ENCODE measurements at regions not wholly inside any gene's neighbourhood (a gene's known extent, or its start where the extent isn't known, plus 50 kb on each side); places are given as distances from the start of the nearest gene placed in this dataset.
A peak's percentile ranks its signal among the peaks of the same experiment; 100 is the strongest.
"Not testable (repeated sequence)": the region's sequence is repeated elsewhere in the genome, so short reads cannot be mapped to it uniquely, and the experiment has no call there.

GRCh38 chr1:215287362-215287761 is 204.8 kb downstream of the KCNK2 start:
- H3K9me3 ChIP-seq (replicated peaks; ENCODE audit: control insufficient read depth, low read depth, low read length) = no peaks in the 10 kb centered on the region
- peak; percentile 9 for DNase-seq
- WGBS (ENCODE audit: insufficient coverage) = 57% methylated on average over 2 of the region's 2 CpGs
- H3K4me3 ChIP-seq (ENCODE audit: low read length) = no peak overlapping the region
- H3K27me3 ChIP-seq (ENCODE audit: control insufficient read depth, insufficient read depth, low read length) = no peaks in the 10 kb centered on the region
- no peaks in the 10 kb centered on the region for H3K4me1 ChIP-seq (ENCODE audit: control insufficient read depth, insufficient read depth, low read length)
- H3K27ac ChIP-seq (ENCODE audit: low read length) = no peak overlapping the region
- H3K36me3 ChIP-seq (ENCODE audit: control insufficient read depth, insufficient read depth, low read length) = no peaks in the 10 kb centered on the region

- Histone ChIP-seq H3K9me3 (replicated peaks; ENCODE audit: control insufficient read depth, low read depth, low read length) (peaks cover 8% of the 10 kb centered on the region), H3K4me3 (ENCODE audit: low read length) (no peak overlapping the region)
- no peak for DNase-seq
Measured at GRCh38 chr1:215290018-215290417, 207.5 kb downstream of the KCNK2 start.

GRCh38 chr1:215292932-215293331 is 210.4 kb downstream of the KCNK2 start:
- H3K27ac ChIP-seq (ENCODE audit: low read length) = no peak overlapping the region
- no peaks in the 10 kb centered on the region for H3K27me3 ChIP-seq (ENCODE audit: control insufficient read depth, insufficient read depth, low read length)
- H3K9me3 ChIP-seq (replicated peaks; ENCODE audit: control insufficient read depth, low read depth, low read length) = peaks cover 10% of the 10 kb centered on the region
- no peaks in the 10 kb centered on the region for H3K36me3 ChIP-seq (ENCODE audit: control insufficient read depth, insufficient read depth, low read length)
- no peak overlapping the region for H3K4me3 ChIP-seq (ENCODE audit: low read length)
- H3K4me1 ChIP-seq (ENCODE audit: control insufficient read depth, insufficient read depth, low read length) = no peaks in the 10 kb centered on the region
- WGBS (ENCODE audit: insufficient coverage) = no CpG with 5 or more reads among the region's 1 CpG
- peak; percentile 16 for DNase-seq

More at GRCh38 chr1:215290018-215290417, 207.5 kb downstream of the KCNK2 start:
- Histone ChIP-seq H3K27me3 (ENCODE audit: control insufficient read depth, insufficient read depth, low read length) (no peaks in the 10 kb centered on the region), H3K27ac (ENCODE audit: low read length) (no peak overlapping the region), H3K36me3 (ENCODE audit: control insufficient read depth, insufficient read depth, low read length) (no peaks in the 10 kb centered on the region), H3K4me1 (ENCODE audit: control insufficient read depth, insufficient read depth, low read length) (no peaks in the 10 kb centered on the region)

- Histone ChIP-seq H3K4me1 (ENCODE audit: control insufficient read depth, insufficient read depth, low read length) (no peaks in the 10 kb centered on the region), H3K36me3 (ENCODE audit: control insufficient read depth, insufficient read depth, low read length) (no peaks in the 10 kb centered on the region), H3K9me3 (replicated peaks; ENCODE audit: control insufficient read depth, low read depth, low read length) (no peaks in the 10 kb centered on the region), H3K4me3 (ENCODE audit: low read length) (no peak overlapping the region), H3K27ac (ENCODE audit: low read length) (no peak overlapping the region), H3K27me3 (ENCODE audit: control insufficient read depth, insufficient read depth, low read length) (no peaks in the 10 kb centered on the region)
- DNase-seq = no peak
- 100% methylated on average over 1 of the region's 2 CpGs for WGBS (ENCODE audit: insufficient coverage)
Measured at GRCh38 chr1:215306426-215306825, 223.9 kb downstream of the KCNK2 start.

DNA sequence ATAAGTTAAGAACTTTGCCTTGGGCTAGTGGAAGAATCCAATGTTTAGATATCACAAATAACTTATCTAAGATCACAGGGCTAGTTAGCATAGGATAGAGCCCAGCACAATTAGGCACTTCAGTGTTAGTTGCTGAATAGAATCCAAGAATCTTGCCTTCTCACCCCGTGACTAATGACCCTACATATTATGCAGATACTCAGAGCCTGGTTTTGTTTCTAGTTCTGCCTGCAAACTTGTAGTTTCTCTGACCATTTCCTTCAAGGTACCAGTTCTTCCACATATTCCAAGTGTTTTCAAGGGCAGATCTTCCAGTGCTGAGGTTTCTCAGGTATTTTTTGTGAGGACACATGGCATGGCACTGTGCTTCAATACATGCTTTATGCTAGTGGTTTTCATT is 239.3 kb downstream of the KCNK2 start:
- no peak overlapping the region for H3K27ac ChIP-seq (ENCODE audit: low read length)
- WGBS (ENCODE audit: insufficient coverage) = no CpG with 5 or more reads among the region's 1 CpG
- H3K9me3 ChIP-seq (replicated peaks; ENCODE audit: control insufficient read depth, low read depth, low read length) = peaks cover 9% of the 10 kb centered on the region
- no peak overlapping the region for H3K4me3 ChIP-seq (ENCODE audit: low read length)
- no peaks in the 10 kb centered on the region for H3K36me3 ChIP-seq (ENCODE audit: control insufficient read depth, insufficient read depth, low read length)
- no peak for DNase-seq
- H3K27me3 ChIP-seq (ENCODE audit: control insufficient read depth, insufficient read depth, low read length) = no peaks in the 10 kb centered on the region
- no peaks in the 10 kb centered on the region for H3K4me1 ChIP-seq (ENCODE audit: control insufficient read depth, insufficient read depth, low read length)

DNA sequence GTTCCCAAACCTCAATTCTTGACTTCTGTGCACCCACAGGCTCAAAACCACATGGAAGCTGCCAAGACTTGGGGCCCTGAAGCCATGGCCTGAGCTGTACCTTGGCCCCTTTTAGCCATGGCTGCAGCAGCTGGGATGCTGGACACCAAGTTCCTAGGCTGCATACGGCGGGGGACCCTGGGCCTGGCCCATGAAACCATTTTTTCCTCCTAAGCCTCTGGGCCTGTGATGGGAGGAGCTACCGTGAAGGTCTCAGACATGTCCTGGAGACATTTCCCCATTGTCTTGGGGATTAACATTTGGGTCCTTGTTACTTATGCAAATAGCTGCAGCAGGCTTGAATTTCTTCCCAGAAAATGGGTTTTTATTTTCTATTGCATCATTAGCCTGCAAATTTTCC is 241.5 kb downstream of the KCNK2 start:
- not testable (repeated sequence) for H3K4me1 ChIP-seq (ENCODE audit: control insufficient read depth, insufficient read depth, low read length); H3K27me3 ChIP-seq (ENCODE audit: control insufficient read depth, insufficient read depth, low read length); H3K36me3 ChIP-seq (ENCODE audit: control insufficient read depth, insufficient read depth, low read length); H3K4me3 ChIP-seq (ENCODE audit: low read length); H3K9me3 ChIP-seq (replicated peaks; ENCODE audit: control insufficient read depth, low read depth, low read length); DNase-seq; H3K27ac ChIP-seq (ENCODE audit: low read length)
- 90% methylated on average over 2 of the region's 3 CpGs for WGBS (ENCODE audit: insufficient coverage)

DNA sequence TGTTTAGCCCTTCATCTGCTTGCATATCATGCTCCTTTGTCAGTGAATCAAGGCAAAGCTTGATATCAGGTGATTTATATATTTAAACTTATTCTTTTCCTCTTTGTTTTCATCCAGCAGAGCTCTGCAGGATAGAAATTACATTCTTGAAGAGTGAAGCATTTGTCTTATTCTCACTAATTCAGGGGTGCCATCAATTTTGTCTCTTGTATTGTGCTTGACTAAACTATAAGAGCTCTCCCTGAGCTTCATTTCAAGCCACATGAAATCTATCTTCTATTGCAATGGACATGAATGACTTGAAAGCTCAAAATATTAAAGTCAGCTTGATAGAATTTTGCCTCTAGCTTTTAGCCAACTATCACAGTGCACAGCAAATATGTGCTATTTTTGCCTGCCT is 236.7 kb upstream of the KCTD3 start:
- no peak for DNase-seq
- Histone ChIP-seq H3K27me3 (ENCODE audit: control insufficient read depth, insufficient read depth, low read length) (no peaks in the 10 kb centered on the region), H3K4me3 (ENCODE audit: low read length) (no peak overlapping the region), H3K27ac (ENCODE audit: low read length) (no peak overlapping the region), H3K9me3 (replicated peaks; ENCODE audit: control insufficient read depth, low read depth, low read length) (no peaks in the 10 kb centered on the region), H3K4me1 (ENCODE audit: control insufficient read depth, insufficient read depth, low read length) (no peaks in the 10 kb centered on the region), H3K36me3 (ENCODE audit: control insufficient read depth, insufficient read depth, low read length) (no peaks in the 10 kb centered on the region)

DNA sequence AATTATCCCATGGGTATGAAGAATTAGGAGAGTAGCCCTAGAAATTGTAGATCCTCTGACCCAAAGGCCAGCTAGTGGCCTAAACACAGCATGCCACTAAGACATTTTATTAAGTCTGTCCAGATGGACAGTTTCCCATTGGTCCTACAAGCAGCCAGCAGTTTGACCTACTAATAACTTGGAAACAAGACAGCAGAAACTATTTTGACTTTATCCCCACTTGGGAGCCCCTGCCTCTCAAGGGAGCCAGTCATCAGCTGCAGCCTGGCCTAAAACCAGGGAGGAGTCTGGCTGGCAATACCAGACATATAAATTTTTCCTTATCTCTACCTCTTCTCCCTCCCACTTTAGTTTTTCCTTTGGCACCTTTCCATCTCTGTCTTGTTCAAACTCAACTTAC is 222.6 kb upstream of the KCTD3 start:
- Histone ChIP-seq H3K36me3 (ENCODE audit: control insufficient read depth, insufficient read depth, low read length) (no peaks in the 10 kb centered on the region), H3K4me3 (ENCODE audit: low read length) (no peak overlapping the region), H3K9me3 (replicated peaks; ENCODE audit: control insufficient read depth, low read depth, low read length) (no peaks in the 10 kb centered on the region), H3K4me1 (ENCODE audit: control insufficient read depth, insufficient read depth, low read length) (no peaks in the 10 kb centered on the region), H3K27me3 (ENCODE audit: control insufficient read depth, insufficient read depth, low read length) (no peaks in the 10 kb centered on the region), H3K27ac (ENCODE audit: low read length) (no peak overlapping the region)
- peak; percentile 11 for DNase-seq

GRCh38 chr1:215345208-215345607 is 221.9 kb upstream of the KCTD3 start:
- Histone ChIP-seq H3K36me3 (ENCODE audit: control insufficient read depth, insufficient read depth, low read length) (no peaks in the 10 kb centered on the region), H3K27me3 (ENCODE audit: control insufficient read depth, insufficient read depth, low read length) (no peaks in the 10 kb centered on the region)

DNA sequence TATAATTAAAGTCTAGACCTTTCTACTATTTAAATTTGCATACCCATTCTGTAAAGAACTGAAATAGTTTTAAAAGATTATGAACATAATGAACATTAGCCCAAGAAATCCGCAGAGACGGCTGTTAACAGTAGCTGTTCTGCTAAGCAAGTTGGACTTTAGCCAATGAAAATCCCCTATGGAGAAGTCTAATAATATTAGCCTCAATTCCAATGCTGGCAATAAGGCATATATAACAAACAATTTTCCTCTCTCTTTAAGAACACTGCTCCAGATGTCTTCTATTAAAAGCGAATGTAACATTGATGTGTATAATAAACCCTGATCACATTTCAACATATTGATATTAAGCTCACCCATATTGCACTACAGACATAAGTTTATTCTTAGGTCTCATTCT is 221.3 kb upstream of the KCTD3 start:
- DNase-seq = peak; percentile 74
- no peaks in the 10 kb centered on the region for H3K4me1 ChIP-seq (ENCODE audit: control insufficient read depth, insufficient read depth, low read length)
- no CpG with 5 or more reads among the region's 3 CpGs for WGBS (ENCODE audit: insufficient coverage)

More at GRCh38 chr1:215345208-215345607, 221.9 kb upstream of the KCTD3 start:
- no peak overlapping the region for H3K27ac ChIP-seq (ENCODE audit: low read length)
- DNase-seq = peak; percentile 9
- no peaks in the 10 kb centered on the region for H3K9me3 ChIP-seq (replicated peaks; ENCODE audit: control insufficient read depth, low read depth, low read length)
- no peak overlapping the region for H3K4me3 ChIP-seq (ENCODE audit: low read length)
- no peaks in the 10 kb centered on the region for H3K4me1 ChIP-seq (ENCODE audit: control insufficient read depth, insufficient read depth, low read length)

DNA sequence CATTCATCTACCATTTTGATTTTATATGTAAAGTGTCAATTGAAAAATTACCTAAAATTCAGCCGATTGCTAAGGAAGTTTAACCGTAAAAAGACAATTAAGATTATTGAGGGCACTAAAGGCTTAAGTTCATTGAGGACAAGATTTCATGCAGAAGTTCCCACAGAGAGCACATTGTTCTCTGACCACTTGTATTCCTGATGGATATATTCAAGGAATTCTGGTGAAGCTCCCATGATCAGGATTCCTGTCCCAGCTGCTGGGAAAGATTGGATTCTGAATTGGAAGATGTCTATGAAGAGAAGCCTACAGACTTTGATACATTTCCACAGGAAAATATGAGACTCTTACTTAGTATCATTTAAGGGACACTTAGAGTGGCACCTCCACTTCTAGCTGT is 209.2 kb upstream of the KCTD3 start:
- no peaks in the 10 kb centered on the region for H3K9me3 ChIP-seq (replicated peaks; ENCODE audit: control insufficient read depth, low read depth, low read length)
- H3K4me3 ChIP-seq (ENCODE audit: low read length) = no peak overlapping the region
- H3K27ac ChIP-seq (ENCODE audit: low read length) = no peak overlapping the region
- no peaks in the 10 kb centered on the region for H3K27me3 ChIP-seq (ENCODE audit: control insufficient read depth, insufficient read depth, low read length)
- H3K36me3 ChIP-seq (ENCODE audit: control insufficient read depth, insufficient read depth, low read length) = no peaks in the 10 kb centered on the region
- WGBS (ENCODE audit: insufficient coverage) = 100% methylated on average over 2 of the region's 2 CpGs
- H3K4me1 ChIP-seq (ENCODE audit: control insufficient read depth, insufficient read depth, low read length) = no peaks in the 10 kb centered on the region
- DNase-seq = peak; percentile 22

More for the DNA sequence above, 221.3 kb upstream of the KCTD3 start:
- Histone ChIP-seq H3K36me3 (ENCODE audit: control insufficient read depth, insufficient read depth, low read length) (no peaks in the 10 kb centered on the region), H3K27ac (ENCODE audit: low read length) (no peak overlapping the region), H3K9me3 (replicated peaks; ENCODE audit: control insufficient read depth, low read depth, low read length) (no peaks in the 10 kb centered on the region), H3K27me3 (ENCODE audit: control insufficient read depth, insufficient read depth, low read length) (no peaks in the 10 kb centered on the region), H3K4me3 (ENCODE audit: low read length) (no peak overlapping the region)
